Esophagus squamous epithelium (tissue), 4 donors: ENCODE measurements at regions not wholly inside any gene's neighbourhood (a gene's known extent, or its start where the extent isn't known, plus 50 kb on each side); places are given as distances from the start of the nearest gene placed in this dataset.

Source experiments
- POLR2A ChIP-seq, 4 donors: fragments of 450-650 bp; IDR thresholded peaks; one replicate each; pipeline ENCODE4 v1.6.1; 2017; ENCODE audit warnings: antibody characterized with exemption in 4 of 4, mild to moderate bottlenecking in 4 of 4, moderate library complexity in 3 of 4
- TF ChIP-seq, protein P1 (sequence below), 6 experiments: fragments of 450-650 bp in 4 of 6; fragments of 200-600 bp in 2 of 6; sonication (generic) in 2 of 6; IDR thresholded peaks; one replicate each; pipeline ENCODE4 v1.5.1; 2016 to 2019; ENCODE audit warnings: antibody characterized with exemption in 6 of 6, mild to moderate bottlenecking in 4 of 6, moderate library complexity in 4 of 6

DNA sequence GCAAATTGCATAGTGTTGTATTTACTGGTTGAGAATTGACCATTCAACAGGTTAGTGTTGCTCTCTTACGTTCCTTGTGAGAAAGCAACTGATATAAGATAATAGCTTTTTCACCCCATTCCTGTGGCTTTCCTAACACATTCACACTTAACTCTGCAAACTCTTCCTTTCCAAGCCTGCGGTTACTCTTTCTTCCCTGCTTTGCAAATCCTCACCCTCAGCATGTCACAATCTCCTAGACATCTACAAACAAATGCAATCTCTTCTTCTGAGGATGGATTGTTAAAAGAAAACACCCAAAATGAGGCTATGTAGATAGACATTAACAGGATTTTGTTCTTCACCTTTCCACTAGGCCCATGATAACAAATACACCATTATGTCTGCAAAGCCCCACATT, 771.7 kb upstream of the PCDH7 start:
- TF ChIP-seq, protein P1, sequence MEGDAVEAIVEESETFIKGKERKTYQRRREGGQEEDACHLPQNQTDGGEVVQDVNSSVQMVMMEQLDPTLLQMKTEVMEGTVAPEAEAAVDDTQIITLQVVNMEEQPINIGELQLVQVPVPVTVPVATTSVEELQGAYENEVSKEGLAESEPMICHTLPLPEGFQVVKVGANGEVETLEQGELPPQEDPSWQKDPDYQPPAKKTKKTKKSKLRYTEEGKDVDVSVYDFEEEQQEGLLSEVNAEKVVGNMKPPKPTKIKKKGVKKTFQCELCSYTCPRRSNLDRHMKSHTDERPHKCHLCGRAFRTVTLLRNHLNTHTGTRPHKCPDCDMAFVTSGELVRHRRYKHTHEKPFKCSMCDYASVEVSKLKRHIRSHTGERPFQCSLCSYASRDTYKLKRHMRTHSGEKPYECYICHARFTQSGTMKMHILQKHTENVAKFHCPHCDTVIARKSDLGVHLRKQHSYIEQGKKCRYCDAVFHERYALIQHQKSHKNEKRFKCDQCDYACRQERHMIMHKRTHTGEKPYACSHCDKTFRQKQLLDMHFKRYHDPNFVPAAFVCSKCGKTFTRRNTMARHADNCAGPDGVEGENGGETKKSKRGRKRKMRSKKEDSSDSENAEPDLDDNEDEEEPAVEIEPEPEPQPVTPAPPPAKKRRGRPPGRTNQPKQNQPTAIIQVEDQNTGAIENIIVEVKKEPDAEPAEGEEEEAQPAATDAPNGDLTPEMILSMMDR (IDR thresholded peaks at IDR 0.05) = no peak
- TF ChIP-seq POLR2A (IDR thresholded peaks at IDR 0.05) = no peak
